Naive B cell (primary cell): ENCODE measurements at regions not wholly inside any gene's neighbourhood (a gene's known extent, or its start where the extent isn't known, plus 50 kb on each side); places are given as distances from the start of the nearest gene placed in this dataset.
A peak's percentile ranks its signal among the peaks of the same experiment; 100 is the strongest.

Experiments
- ATAC-seq, 2 donors: fragments of 150-1000 bp; cut with Tn5 transposase; 2 replicates each; pipeline ENCODE4 v1.10.0; 2021; ENCODE audit warnings: low read depth in 2 of 2, mild to moderate bottlenecking in 2 of 2, moderate library complexity in 2 of 2
- DNase-seq: peaks from one replicate; pipeline ENCODE4 v3.0.0; 2022
- H3K27ac Mint-ChIP-seq, 6 donors: one replicate each; pipeline ENCODE4 v1.8.0; 2020 to 2022; ENCODE audit warnings: mild to moderate bottlenecking in 6 of 6, mixed read lengths in 6 of 6, moderate library complexity in 5 of 6, inconsistent platforms in 2 of 6
- H3K27me3 Mint-ChIP-seq, 3 donors: one replicate each; pipeline ENCODE4 v1.8.0; 2021 to 2022; ENCODE audit warnings: mixed read lengths in 3 of 3, mild to moderate bottlenecking in 1 of 3
- H3K36me3 Mint-ChIP-seq, 2 donors: one replicate each; pipeline ENCODE4 v1.8.0; 2020 to 2022; ENCODE audit warnings: mixed read lengths in 2 of 2, inconsistent platforms in 1 of 2, mild to moderate bottlenecking in 1 of 2
- H3K4me1 Mint-ChIP-seq, 3 donors: one replicate each; pipeline ENCODE4 v1.8.0; 2020 to 2022; ENCODE audit warnings: mixed read lengths in 3 of 3, inconsistent platforms in 1 of 3, mild to moderate bottlenecking in 1 of 3, moderate library complexity in 1 of 3
- H3K4me3 Mint-ChIP-seq, 8 donors: one replicate each; pipeline ENCODE4 v1.8.0; 2020 to 2022; ENCODE audit warnings: mild to moderate bottlenecking in 8 of 8, mixed read lengths in 8 of 8, moderate library complexity in 8 of 8, inconsistent platforms in 2 of 8
- H3K9me3 Mint-ChIP-seq, 7 donors: one replicate each; pipeline ENCODE4 v1.8.0; 2020 to 2022; ENCODE audit warnings: mixed read lengths in 7 of 7, mild to moderate bottlenecking in 5 of 7, inconsistent platforms in 2 of 7, moderate library complexity in 1 of 7

DNA sequence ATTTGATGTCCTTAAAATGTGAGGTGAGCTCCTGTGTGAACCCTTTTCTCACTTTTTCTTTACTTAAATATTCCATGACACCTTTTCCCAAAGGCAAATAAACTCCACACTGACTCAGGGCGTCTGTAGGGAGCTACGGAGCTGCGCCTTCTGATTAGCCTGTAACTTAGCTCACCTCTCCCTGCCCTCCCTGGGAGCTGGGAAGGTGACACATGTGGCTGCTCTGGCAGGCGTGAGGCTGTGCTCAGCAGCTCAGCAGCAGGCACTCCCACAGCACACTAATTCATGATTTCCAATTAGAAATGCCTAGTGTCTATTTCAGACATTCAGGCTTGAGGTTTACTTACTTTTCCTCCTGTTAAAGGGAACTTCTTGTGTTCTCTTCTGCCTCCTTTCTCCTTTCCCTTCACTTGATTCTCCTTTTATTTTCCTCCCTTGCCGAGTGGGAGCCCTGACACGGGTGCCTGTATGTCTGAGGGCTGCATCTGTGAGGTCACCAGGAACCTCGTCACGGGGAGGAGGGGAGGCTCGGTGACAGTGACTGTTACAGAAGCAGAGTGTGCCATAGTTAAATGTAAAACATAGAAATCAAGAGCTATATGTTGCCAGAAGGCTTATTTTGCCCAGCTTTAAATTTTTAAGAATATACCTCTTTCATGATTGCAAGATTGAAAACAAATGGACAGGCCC, 437.1 kb downstream of the DCDC2C start:
- ATAC-seq: no peak

GRCh38 chr2:4144731-4145130, 441.4 kb downstream of the DCDC2C start:
- Mint-ChIP-seq H3K4me3 (no peak overlapping the region), H3K36me3 (no peaks in the 10 kb centered on the region), H3K27ac (no peak overlapping the region), H3K4me1 (no peaks in the 10 kb centered on the region), H3K9me3 (peaks cover 0 to 21% (median 6%) of the 10 kb centered on the region in 7 donors), H3K27me3 (no peaks in the 10 kb centered on the region)
- DNase-seq: no peak
- no peak for ATAC-seq

More for the DNA sequence above, 437.1 kb downstream of the DCDC2C start:
- Mint-ChIP-seq H3K36me3 (no peaks in the 10 kb centered on the region), H3K4me1 (peaks cover 0 to 10% (median 9%) of the 10 kb centered on the region in 3 donors), H3K27me3 (no peaks in the 10 kb centered on the region), H3K9me3 (peaks cover 0 to 6% (median 0%) of the 10 kb centered on the region in 7 donors), H3K4me3 (no peak overlapping the region), H3K27ac (no peak overlapping the region)
- DNase-seq: no peak

GRCh38 chr2:4151521-4151920, 448.1 kb downstream of the DCDC2C start:
- Mint-ChIP-seq H3K27me3 (peaks cover 0 to 5% (median 0%) of the 10 kb centered on the region in 3 donors), H3K36me3 (no peaks in the 10 kb centered on the region), H3K4me3 (no peak overlapping the region), H3K4me1 (no peaks in the 10 kb centered on the region), H3K9me3 (peaks cover 0 to 20% (median 8%) of the 10 kb centered on the region in 7 donors), H3K27ac (no peak overlapping the region)
- ATAC-seq (no peak), DNase-seq (no peak)

- Mint-ChIP-seq H3K36me3 (no peaks in the 10 kb centered on the region), H3K27ac (no peak overlapping the region), H3K4me1 (no peaks in the 10 kb centered on the region), H3K27me3 (peaks cover 0 to 6% (median 0%) of the 10 kb centered on the region in 3 donors), H3K4me3 (no peak overlapping the region), H3K9me3 (peaks cover 0 to 20% (median 8%) of the 10 kb centered on the region in 7 donors)
- DNase-seq: no peak
- no peak for ATAC-seq
Observed at GRCh38 chr2:4152051-4152450, 448.7 kb downstream of the DCDC2C start.

GRCh38 chr2:4168834-4169233, 465.5 kb downstream of the DCDC2C start:
- Mint-ChIP-seq H3K4me3 (no peak overlapping the region), H3K9me3 (peaks cover 5 to 56% (median 9%) of the 10 kb centered on the region in 7 donors), H3K36me3 (peaks cover 0 to 5% of the 10 kb centered on the region in 2 donors), H3K4me1 (no peaks in the 10 kb centered on the region), H3K27me3 (no peaks in the 10 kb centered on the region), H3K27ac (no peak overlapping the region)
- ATAC-seq (no peak), DNase-seq (no peak)

GRCh38 chr2:4174796-4175195, 471.4 kb downstream of the DCDC2C start:
- ATAC-seq: no peak
- peaks cover 0 to 30% of the 10 kb centered on the region in 2 donors for H3K36me3 Mint-ChIP-seq
- peaks cover 13 to 64% (median 28%) of the 10 kb centered on the region in 7 donors for H3K9me3 Mint-ChIP-seq
- DNase-seq: no peak
- H3K4me1 Mint-ChIP-seq: no peaks in the 10 kb centered on the region
- no peak overlapping the region for H3K4me3 Mint-ChIP-seq
- no peaks in the 10 kb centered on the region for H3K27me3 Mint-ChIP-seq
- H3K27ac Mint-ChIP-seq: no peak overlapping the region

- no peak for ATAC-seq
- Mint-ChIP-seq H3K27ac (no peak overlapping the region), H3K4me1 (no peaks in the 10 kb centered on the region), H3K9me3 (peaks cover 16 to 62% (median 30%) of the 10 kb centered on the region in 7 donors), H3K27me3 (no peaks in the 10 kb centered on the region), H3K36me3 (peaks cover 0 to 33% of the 10 kb centered on the region in 2 donors), H3K4me3 (no peak overlapping the region)
- DNase-seq: no peak
Observed at GRCh38 chr2:4175343-4175742, 472.0 kb downstream of the DCDC2C start.

- Mint-ChIP-seq H3K36me3 (peaks cover 0 to 20% of the 10 kb centered on the region in 2 donors), H3K4me3 (no peak overlapping the region), H3K27ac (no peak overlapping the region), H3K4me1 (no peaks in the 10 kb centered on the region), H3K27me3 (no peaks in the 10 kb centered on the region), H3K9me3 (peaks cover 8 to 23% (median 20%) of the 10 kb centered on the region in 7 donors)
- no peak for ATAC-seq
- DNase-seq: no peak
Observed at GRCh38 chr2:4180631-4181030, 477.3 kb downstream of the DCDC2C start.

DNA sequence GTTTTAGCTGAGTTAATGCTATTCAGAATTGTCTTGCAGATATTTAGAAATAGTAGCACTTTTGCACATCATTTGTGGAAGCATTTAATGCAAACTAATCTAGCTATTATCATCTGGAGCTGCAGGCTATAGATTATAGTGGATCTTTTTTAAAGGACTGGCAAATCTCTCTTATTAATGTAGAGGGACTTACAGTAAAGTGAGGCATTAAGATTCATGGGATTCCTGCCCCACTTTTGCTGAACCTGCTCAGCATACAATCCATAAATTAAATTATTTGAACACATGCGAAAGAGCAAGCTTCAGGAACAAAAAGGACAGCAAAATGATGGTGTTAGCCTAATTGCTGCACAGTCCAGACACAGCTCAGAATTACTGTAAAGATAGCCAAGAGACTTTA, 477.7 kb downstream of the DCDC2C start:
- DNase-seq (no peak), ATAC-seq (no peak)
- no peak overlapping the region for H3K27ac Mint-ChIP-seq
- H3K36me3 Mint-ChIP-seq: peaks cover 0 to 15% of the 10 kb centered on the region in 2 donors
- no peak overlapping the region for H3K4me3 Mint-ChIP-seq
- H3K27me3 Mint-ChIP-seq: no peaks in the 10 kb centered on the region
- no peaks in the 10 kb centered on the region for H3K4me1 Mint-ChIP-seq
- peaks cover 8 to 19% (median 15%) of the 10 kb centered on the region in 7 donors for H3K9me3 Mint-ChIP-seq

- DNase-seq (no peak), ATAC-seq (no peak)
- Mint-ChIP-seq H3K4me1 (no peaks in the 10 kb centered on the region), H3K9me3 (peaks cover 3 to 18% (median 8%) of the 10 kb centered on the region in 7 donors), H3K27ac (no peak overlapping the region), H3K4me3 (peak overlapping the region in 1 of 8 donors; percentile 22), H3K36me3 (peaks cover 0 to 8% of the 10 kb centered on the region in 2 donors), H3K27me3 (no peaks in the 10 kb centered on the region)
Observed at GRCh38 chr2:4188561-4188960, 485.2 kb downstream of the DCDC2C start.

DNA sequence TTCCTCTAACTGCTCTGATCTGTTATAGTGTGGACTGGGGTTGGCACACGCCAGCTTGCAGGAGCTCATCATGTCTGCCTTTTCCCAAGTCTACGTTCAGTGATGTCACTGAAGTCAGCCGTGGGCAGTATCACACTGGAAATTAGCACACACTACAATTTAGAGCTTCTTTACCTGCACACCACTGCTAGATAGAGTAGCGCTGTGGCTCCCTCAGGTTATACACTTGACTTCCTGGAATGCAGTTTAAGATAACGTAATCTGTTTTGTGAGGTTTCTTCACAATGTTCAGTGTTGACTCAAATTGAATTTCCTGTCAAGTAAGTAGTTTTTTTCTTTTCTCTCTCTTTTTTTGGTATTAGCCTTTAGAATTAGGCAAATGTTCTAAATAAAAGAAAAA, 487.2 kb downstream of the DCDC2C start:
- Mint-ChIP-seq H3K4me1 (no peaks in the 10 kb centered on the region), H3K4me3 (no peak overlapping the region), H3K27me3 (no peaks in the 10 kb centered on the region), H3K27ac (no peak overlapping the region), H3K36me3 (peaks cover 0 to 8% of the 10 kb centered on the region in 2 donors), H3K9me3 (peaks cover 3 to 18% (median 9%) of the 10 kb centered on the region in 7 donors)
- ATAC-seq (no peak), DNase-seq (no peak)

DNA sequence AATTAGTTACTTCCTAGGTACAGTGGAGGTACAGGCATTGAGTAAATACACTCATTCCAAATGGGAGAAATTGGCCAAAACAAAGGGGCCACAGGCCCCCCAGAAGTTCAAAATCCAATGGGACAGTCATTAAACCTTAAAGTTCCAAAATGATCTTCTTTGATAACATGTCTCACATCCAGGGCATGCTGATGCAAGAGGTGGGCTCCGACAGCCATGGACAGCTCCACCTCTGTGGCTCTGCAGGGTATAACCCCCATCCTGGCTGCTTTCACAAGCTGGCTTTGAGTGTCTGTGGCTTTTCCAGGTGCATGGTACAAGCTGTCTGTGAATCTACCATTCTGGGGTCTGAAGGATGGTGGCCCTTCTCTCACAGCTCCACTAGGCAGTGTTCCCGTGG, 488.7 kb downstream of the DCDC2C start:
- Mint-ChIP-seq H3K4me3 (no peak overlapping the region), H3K27me3 (no peaks in the 10 kb centered on the region), H3K4me1 (no peaks in the 10 kb centered on the region), H3K36me3 (peaks cover 0 to 8% of the 10 kb centered on the region in 2 donors), H3K27ac (no peak overlapping the region), H3K9me3 (peaks cover 3 to 18% (median 9%) of the 10 kb centered on the region in 7 donors)
- ATAC-seq (no peak), DNase-seq (no peak)

GRCh38 chr2:4214444-4215205, 511.2 kb downstream of the DCDC2C start:
- ATAC-seq (no peak), DNase-seq (no peak)
- Mint-ChIP-seq H3K36me3 (no peaks in the 10 kb centered on the region), H3K9me3 (peaks cover 0 to 5% (median 3%) of the 10 kb centered on the region in 7 donors), H3K4me3 (no peak overlapping the region), H3K27ac (peak overlapping the region in 1 of 6 donors; percentile 13), H3K4me1 (no peaks in the 10 kb centered on the region), H3K27me3 (peaks cover 0 to 4% (median 4%) of the 10 kb centered on the region in 3 donors)

DNA sequence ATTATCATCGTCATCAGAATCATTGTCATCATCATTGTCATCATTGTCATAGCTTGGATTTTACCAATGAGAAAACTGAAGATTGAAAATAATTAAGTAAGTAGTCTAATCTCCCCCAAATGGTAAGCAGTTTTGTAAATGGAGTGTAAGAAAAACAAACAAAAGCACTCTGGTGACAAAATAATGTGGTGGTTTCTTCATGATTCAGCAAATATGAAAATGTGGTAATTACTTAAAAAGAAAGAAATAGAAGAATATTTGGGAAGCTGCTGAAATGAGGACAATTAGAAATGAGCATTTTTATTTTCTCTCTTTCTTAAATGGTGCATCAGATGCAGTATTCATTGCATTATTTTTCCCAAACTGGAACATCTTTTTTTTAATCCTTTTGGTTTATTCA, 514.4 kb downstream of the DCDC2C start:
- no peaks in the 10 kb centered on the region for H3K36me3 Mint-ChIP-seq
- peaks cover 0 to 3% (median 0%) of the 10 kb centered on the region in 7 donors for H3K9me3 Mint-ChIP-seq
- ATAC-seq: no peak
- H3K27ac Mint-ChIP-seq: no peak overlapping the region
- peaks cover 0 to 4% (median 4%) of the 10 kb centered on the region in 3 donors for H3K27me3 Mint-ChIP-seq
- no peak overlapping the region for H3K4me3 Mint-ChIP-seq
- no peaks in the 10 kb centered on the region for H3K4me1 Mint-ChIP-seq
- no peak for DNase-seq
